H1 (cell line): ENCODE measurements at regions not wholly inside any gene's neighbourhood (a gene's known extent, or its start where the extent isn't known, plus 50 kb on each side); places are given as distances from the start of the nearest gene placed in this dataset.
"Not testable (repeated sequence)": the region's sequence is repeated elsewhere in the genome, so short reads cannot be mapped to it uniquely, and the experiment has no call there.

Experiments used
- CTCF ChIA-PET: fragments of 300-600 bp; sonication (Branson Sonifier 250); formaldehyde crosslinking; loops from one replicate; lab custom pipeline; 2021; ENCODE audit not compliant: partially characterized antibody; lab: Charles Lee
- POLR2A ChIA-PET: fragments of 300-600 bp; sonication (Branson Sonifier 250); formaldehyde crosslinking; loops from one replicate; lab custom pipeline; 2021; ENCODE audit warnings: inconsistent platforms; ENCODE audit not compliant: partially characterized antibody; lab: Charles Lee
- DNase-seq, 2 experiments: peaks; one replicate each; pipeline versions ENCODE4 v3.0.0 to v3.0.0-alpha.2; 2010 to 2022; ENCODE audit warnings: low spot score in 2 of 2, low read depth in 1 of 2, mixed read lengths in 1 of 2
- FAIRE-seq: peaks from 2 replicates; lab custom pipeline; 2011; peaks lifted over from hg19 to GRCh38; lab: Jason Lieb, UNC
- H2AFZ ChIP-seq: 2 replicates; pipeline ENCODE4 v1.8.1; 2012; ENCODE audit warnings: low read length, inconsistent platforms
- H2AK5ac ChIP-seq: 2 replicates; pipeline ENCODE4 v1.6.1; 2013; ENCODE audit warnings: low read depth, low read length
- H2BK120ac ChIP-seq: replicated peaks from 2 replicates; pipeline ENCODE3; 2013; ENCODE audit warnings: low read depth, low read length, inconsistent platforms
- H2BK12ac ChIP-seq: 2 replicates; pipeline ENCODE4 v1.6.1; 2013; ENCODE audit warnings: low read depth, low read length
- H2BK15ac ChIP-seq: 2 replicates; pipeline ENCODE4 v1.6.1; 2013; ENCODE audit warnings: low read length
- H2BK20ac ChIP-seq: 2 replicates; pipeline ENCODE4 v1.6.1; 2013; ENCODE audit warnings: low read length
- H2BK5ac ChIP-seq: 2 replicates; pipeline ENCODE4 v1.6.1; 2013; ENCODE audit warnings: low read depth, low read length
- H3K14ac ChIP-seq: 2 replicates; pipeline ENCODE4 v1.6.1; 2013; ENCODE audit warnings: inconsistent platforms; ENCODE audit not compliant: insufficient read length
- H3K18ac ChIP-seq: 2 replicates; pipeline ENCODE4 v1.6.1; 2013; ENCODE audit warnings: low read length; ENCODE audit errors: extremely low read depth
- H3K23ac ChIP-seq: 2 replicates; pipeline ENCODE4 v1.6.1; 2013; ENCODE audit warnings: inconsistent platforms; ENCODE audit not compliant: insufficient read length
- H3K23me2 ChIP-seq: 2 replicates; pipeline ENCODE4 v1.6.1; 2013; ENCODE audit warnings: low read depth, low read length
- H3K27ac ChIP-seq: 2 replicates; pipeline ENCODE4 v1.6.1; 2011; ENCODE audit warnings: low read depth, low read length, inconsistent platforms
- H3K27me3 ChIP-seq, 4 experiments: replicated peaks in 1 of 4; 1 replicate in 1 of 4; 2 replicates in 3 of 4; pipeline versions ENCODE4 v1.6.1 to v1.8.1; 2011 to 2013; ENCODE audit warnings: low read length in 3 of 4, mild to moderate bottlenecking in 3 of 4, inconsistent platforms in 2 of 4, mixed read lengths in 2 of 4, moderate library complexity in 1 of 4; ENCODE audit not compliant: control insufficient read depth in 3 of 4, insufficient read depth in 3 of 4; ENCODE audit errors: extremely low read depth in 1 of 4
- H3K36me3 ChIP-seq, 4 experiments: 2 replicates each; pipeline versions ENCODE4 v1.6.1 to v1.8.1; 2011 to 2013; ENCODE audit warnings: mild to moderate bottlenecking in 4 of 4, low read length in 3 of 4, moderate library complexity in 2 of 4, control low read depth in 1 of 4, inconsistent platforms in 1 of 4; ENCODE audit not compliant: insufficient read depth in 4 of 4, control insufficient read depth in 2 of 4
- H3K4ac ChIP-seq: replicated peaks from 2 replicates; pipeline ENCODE3; 2013; ENCODE audit warnings: low read length, low read depth, mixed read lengths, inconsistent platforms; ENCODE audit not compliant: insufficient read length
- H3K4me1 ChIP-seq, 4 experiments: replicated peaks in 1 of 4; 1 replicate in 1 of 4; 2 replicates in 3 of 4; pipeline versions ENCODE4 v1.6.1 to v1.8.1; 2011 to 2013; ENCODE audit warnings: low read length in 3 of 4, inconsistent platforms in 2 of 4, mixed read lengths in 1 of 4; ENCODE audit not compliant: insufficient read depth in 4 of 4, control insufficient read depth in 3 of 4
- H3K4me2 ChIP-seq, 2 experiments: 2 replicates each; pipeline versions ENCODE4 v1.6.1 to v1.8.1; 2011 to 2013; ENCODE audit warnings: low read depth in 2 of 2, low read length in 2 of 2, control low read depth in 1 of 2, inconsistent platforms in 1 of 2, mild to moderate bottlenecking in 1 of 2; ENCODE audit not compliant: insufficient read depth in 1 of 2
- H3K4me3 ChIP-seq, 4 experiments: fragments of 200-600, 300-600 bp in 1 of 4; sonication (generic), shearing (Covaris generic), sonication (Bioruptor Twin) in 1 of 4; 2 replicates each; pipeline versions ENCODE4 v1.5.1 to v1.8.1; 2011 to 2016; ENCODE audit warnings: low read length in 4 of 4, low read depth in 3 of 4, control low read depth in 2 of 4, inconsistent platforms in 2 of 4, mild to moderate bottlenecking in 2 of 4, mixed read lengths in 1 of 4, moderate library complexity in 1 of 4; ENCODE audit not compliant: insufficient read depth in 2 of 4; ENCODE audit errors: extremely low read depth in 1 of 4
- H3K56ac ChIP-seq: replicated peaks from 2 replicates; pipeline ENCODE3; 2013; ENCODE audit warnings: low read depth, mild to moderate bottlenecking, mixed read lengths, low read length, inconsistent platforms; ENCODE audit not compliant: insufficient read length
- H3K79me1 ChIP-seq: 2 replicates; pipeline ENCODE4 v1.6.1; 2013; ENCODE audit warnings: low read depth, low read length, control low read depth
- H3K79me2 ChIP-seq, 2 experiments: 2 replicates each; pipeline versions ENCODE4 v1.6.1 to v1.8.1; 2012 to 2013; ENCODE audit warnings: low read length in 2 of 2, mild to moderate bottlenecking in 2 of 2, inconsistent platforms in 1 of 2; ENCODE audit not compliant: insufficient read depth in 2 of 2, control insufficient read depth in 1 of 2
- H3K9ac ChIP-seq, 4 experiments: replicated peaks in 1 of 4; 1 replicate in 1 of 4; 2 replicates in 3 of 4; pipeline versions ENCODE4 v1.6.1 to v1.8.1; 2011 to 2013; ENCODE audit warnings: low read depth in 3 of 4, low read length in 3 of 4, control low read depth in 2 of 4, mild to moderate bottlenecking in 2 of 4, moderate library complexity in 2 of 4, inconsistent platforms in 1 of 4; ENCODE audit errors: extremely low read depth in 1 of 4
- H3K9me3 ChIP-seq, 2 experiments: 2 replicates each; pipeline versions ENCODE4 v1.6.1 to v1.8.1; 2012 to 2013; ENCODE audit warnings: mild to moderate bottlenecking in 2 of 2, moderate library complexity in 2 of 2, control low read depth in 1 of 2, inconsistent platforms in 1 of 2, low read depth in 1 of 2, low read length in 1 of 2, mixed read lengths in 1 of 2; ENCODE audit not compliant: insufficient read depth in 2 of 2
- H4K20me1 ChIP-seq, 2 experiments: replicated peaks in 1 of 2; 2 replicates each; pipeline versions ENCODE3 to v1.8.1; 2011 to 2013; ENCODE audit warnings: inconsistent platforms in 2 of 2, low read length in 2 of 2, mild to moderate bottlenecking in 1 of 2; ENCODE audit not compliant: insufficient read depth in 2 of 2, control insufficient read depth in 1 of 2
- H4K5ac ChIP-seq: 2 replicates; pipeline ENCODE4 v1.6.1; 2013; ENCODE audit warnings: low read length, low read depth, mixed read lengths, inconsistent platforms; ENCODE audit not compliant: insufficient read length
- H4K8ac ChIP-seq: 2 replicates; pipeline ENCODE4 v1.8.0; 2013; ENCODE audit warnings: mild to moderate bottlenecking, moderate library complexity, low read length, inconsistent platforms; ENCODE audit not compliant: insufficient read depth; ENCODE audit errors: extremely low read depth
- H4K91ac ChIP-seq: replicated peaks from 2 replicates; pipeline ENCODE3; 2013; ENCODE audit warnings: low read length, mixed read lengths, inconsistent platforms; ENCODE audit not compliant: insufficient read length
- WGBS, 2 experiments: shearing (Covaris generic) in 1 of 2; methylation state at CpG; one replicate each; pipeline versions ENCODE4 v1.1.6 to v1.1.7; 2013 to 2015; ENCODE audit warnings: low lambda C conversion rate in 2 of 2, mixed read lengths in 2 of 2, inconsistent platforms in 1 of 2, low coverage in 1 of 2, missing lambda C conversion rate in 1 of 2; ENCODE audit not compliant: insufficient replicate concordance in 2 of 2, insufficient coverage in 1 of 2, insufficient read length in 1 of 2; ENCODE audit errors: extremely low coverage in 1 of 2, missing lambda C conversion rate in 1 of 2; 5-methylcytosine and 5-hydroxymethylcytosine counted together

GRCh38 chr16:86957662-86958198 lies 359.5 kb downstream of the C16orf95 start:
- H4K5ac ChIP-seq, H3K56ac ChIP-seq, H3K23ac ChIP-seq, DNase-seq, H3K79me2 ChIP-seq, H3K79me1 ChIP-seq, H3K27ac ChIP-seq, H2AFZ ChIP-seq, H3K9ac ChIP-seq, H3K18ac ChIP-seq, H2BK15ac ChIP-seq, H3K4me1 ChIP-seq, H3K23me2 ChIP-seq, H4K8ac ChIP-seq, H4K91ac ChIP-seq, H3K9me3 ChIP-seq, H3K14ac ChIP-seq, H2BK20ac ChIP-seq, H2AK5ac ChIP-seq, POLR2A ChIA-PET, H2BK120ac ChIP-seq, FAIRE-seq, H3K27me3 ChIP-seq, H2BK5ac ChIP-seq, H3K4ac ChIP-seq, H3K4me3 ChIP-seq, H3K36me3 ChIP-seq, H3K4me2 ChIP-seq, H4K20me1 ChIP-seq, H2BK12ac ChIP-seq: not testable (repeated sequence)
- CTCF ChIA-PET, result interaction anchor here (1.0 to 3.2 kb wide), 3 partner anchors 10 to 105 kb away, joined by 3 to 10 read pairs (median 6); no protein-coding TSS in a partner anchor
- 98% methylated on average over 11 of the region's 12 CpGs; no CpG with 5 or more reads in 1 of the 2 experiments for WGBS, 2 experiments
